ENCODE measurements at regions not wholly inside any gene's neighbourhood (a gene's known extent, or its start where the extent isn't known, plus 50 kb on each side); places are given as distances from the start of the nearest gene placed in this dataset.

GRCh38 chr4:119833611-119834010 lies 205.0 kb upstream of the PDE5A start:
- ATAC-seq, result no peak
- intact Hi-C loops (cut with DNase I; ENCODE audit: low total_unique reads) (no loop called here), in situ Hi-C loops (cut with MboI; ENCODE audit: low sequenced_read_pairs in 4 of 4) (no loop called here)
- no peak for DNase-seq
- no peaks in the 10 kb centered on the region for H3K4me1 ChIP-seq
- H3K36me3 ChIP-seq, result no peaks in the 10 kb centered on the region
- H3K4me3 ChIP-seq, result no peak overlapping the region
- no peaks in the 10 kb centered on the region for H3K27me3 ChIP-seq
- no peak for TF ChIP-seq CTCF (IDR thresholded peaks at IDR 0.05 in 4 of 5, conservative IDR thresholded peaks at IDR 0.05 in 1 of 5)
- no peak for TF ChIP-seq POLR2A (IDR thresholded peaks at IDR 0.05)
- no peak overlapping the region for H3K27ac ChIP-seq
- H3K9me3 ChIP-seq, result no peaks in the 10 kb centered on the region

- Histone ChIP-seq H3K27ac (no peak overlapping the region), H3K36me3 (no peaks in the 10 kb centered on the region), H3K27me3 (no peaks in the 10 kb centered on the region), H3K9me3 (no peaks in the 10 kb centered on the region), H3K4me1 (no peaks in the 10 kb centered on the region), H3K4me3 (no peak overlapping the region)
- in situ Hi-C loops (cut with MboI; ENCODE audit: low sequenced_read_pairs in 4 of 4), result no loop called here
- TF ChIP-seq POLR2A (IDR thresholded peaks at IDR 0.05) (no peak), CTCF (IDR thresholded peaks at IDR 0.05 in 4 of 5, conservative IDR thresholded peaks at IDR 0.05 in 1 of 5) (no peak)
- intact Hi-C loops (cut with DNase I; ENCODE audit: low total_unique reads), result no loop called here
- DNase-seq (no peak), ATAC-seq (no peak)
Measured at GRCh38 chr4:119832776-119833175, 204.2 kb upstream of the PDE5A start.

- Histone ChIP-seq H3K4me3 (no peak overlapping the region), H3K36me3 (no peaks in the 10 kb centered on the region), H3K27ac (no peak overlapping the region), H3K27me3 (no peaks in the 10 kb centered on the region), H3K9me3 (no peaks in the 10 kb centered on the region), H3K4me1 (no peaks in the 10 kb centered on the region)
- no peak for DNase-seq
- in situ Hi-C loops (cut with MboI; ENCODE audit: low sequenced_read_pairs in 4 of 4), result no loop called here
- ATAC-seq, result no peak
- TF ChIP-seq CTCF (IDR thresholded peaks at IDR 0.05 in 4 of 5, conservative IDR thresholded peaks at IDR 0.05 in 1 of 5) (no peak), POLR2A (IDR thresholded peaks at IDR 0.05) (no peak)
- intact Hi-C loops (cut with DNase I; ENCODE audit: low total_unique reads), result no loop called here
Measured at GRCh38 chr4:119829326-119829725, 200.7 kb upstream of the PDE5A start.

- Histone ChIP-seq H3K4me1 (no peaks in the 10 kb centered on the region), H3K36me3 (no peaks in the 10 kb centered on the region), H3K27ac (no peak overlapping the region), H3K27me3 (no peaks in the 10 kb centered on the region), H3K9me3 (no peaks in the 10 kb centered on the region), H3K4me3 (no peak overlapping the region)
- TF ChIP-seq POLR2A (IDR thresholded peaks at IDR 0.05) (no peak), CTCF (IDR thresholded peaks at IDR 0.05 in 4 of 5, conservative IDR thresholded peaks at IDR 0.05 in 1 of 5) (no peak)
- intact Hi-C loops (cut with DNase I; ENCODE audit: low total_unique reads) (no loop called here), in situ Hi-C loops (cut with MboI; ENCODE audit: low sequenced_read_pairs in 4 of 4) (no loop called here)
- DNase-seq, result no peak
- no peak for ATAC-seq
Measured at GRCh38 chr4:119825696-119826095, 197.1 kb upstream of the PDE5A start.

- Histone ChIP-seq H3K4me1 (no peaks in the 10 kb centered on the region), H3K27ac (no peak overlapping the region), H3K9me3 (no peaks in the 10 kb centered on the region), H3K27me3 (no peaks in the 10 kb centered on the region), H3K36me3 (no peaks in the 10 kb centered on the region), H3K4me3 (no peak overlapping the region)
- DNase-seq, result no peak
- intact Hi-C loops (cut with DNase I; ENCODE audit: low total_unique reads) (no loop called here), in situ Hi-C loops (cut with MboI; ENCODE audit: low sequenced_read_pairs in 4 of 4) (no loop called here)
- ATAC-seq, result no peak
- TF ChIP-seq CTCF (IDR thresholded peaks at IDR 0.05 in 4 of 5, conservative IDR thresholded peaks at IDR 0.05 in 1 of 5) (no peak), POLR2A (IDR thresholded peaks at IDR 0.05) (no peak)
Measured at GRCh38 chr4:119823891-119824290, 195.3 kb upstream of the PDE5A start.
